NCI-H748 treated with DMSO at 0.1 percent for 48 hours (cell line): ENCODE measurements at regions not wholly inside any gene's neighbourhood (a gene's known extent, or its start where the extent isn't known, plus 50 kb on each side); places are given as distances from the start of the nearest gene placed in this dataset.
"Not testable (repeated sequence)": the region's sequence is repeated elsewhere in the genome, so short reads cannot be mapped to it uniquely, and the experiment has no call there.

ENCODE experiments used
- DNase-seq: peaks from one replicate; lab custom pipeline; 2025; lab: John Stamatoyannopoulos, UW

DNA sequence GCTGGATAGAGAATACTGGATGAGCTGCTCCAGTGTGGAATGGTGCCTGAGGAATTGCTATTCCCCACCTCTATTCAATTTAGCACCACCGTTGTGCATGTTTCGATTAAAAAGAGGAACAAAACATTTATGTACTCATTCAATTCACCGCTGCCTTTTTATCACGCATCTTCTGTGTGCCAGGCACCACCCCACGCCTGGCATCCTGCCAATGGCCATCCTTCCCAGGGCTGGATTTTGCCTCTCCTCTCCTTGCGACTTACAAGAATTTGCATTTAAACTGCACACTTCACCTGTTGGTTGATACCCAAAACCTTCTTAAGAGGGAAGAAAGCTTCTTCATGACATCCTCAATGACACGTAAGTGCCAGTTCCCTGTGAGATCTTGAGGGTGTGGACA, 110.2 kb upstream of the DPP6 start:
- DNase-seq, result no peak

- DNase-seq, result no peak
Observed at GRCh38 chr7:153943457-153943856, 108.7 kb upstream of the DPP6 start.

- DNase-seq, result no peak
Observed at GRCh38 chr7:153943861-153944260, 108.3 kb upstream of the DPP6 start.

DNA sequence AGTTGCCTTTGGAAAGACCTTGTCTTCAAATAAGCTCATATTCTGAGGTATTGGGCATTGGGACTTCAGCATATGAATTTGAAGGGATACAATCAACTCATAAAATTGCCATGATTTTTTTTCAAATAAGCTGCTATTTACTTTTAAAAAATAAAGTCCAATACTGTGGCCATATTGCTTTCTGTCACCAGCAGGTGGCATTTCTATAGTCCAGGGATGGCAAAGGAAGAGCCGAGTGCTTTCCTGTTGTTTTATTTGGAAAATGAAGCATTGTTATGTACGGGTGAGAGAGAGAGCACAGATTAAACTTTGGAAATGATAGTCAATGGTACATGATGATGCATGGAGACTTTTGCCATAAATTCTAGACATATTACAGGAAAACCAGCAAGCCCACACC, 104.1 kb upstream of the DPP6 start:
- DNase-seq, result no peak

DNA sequence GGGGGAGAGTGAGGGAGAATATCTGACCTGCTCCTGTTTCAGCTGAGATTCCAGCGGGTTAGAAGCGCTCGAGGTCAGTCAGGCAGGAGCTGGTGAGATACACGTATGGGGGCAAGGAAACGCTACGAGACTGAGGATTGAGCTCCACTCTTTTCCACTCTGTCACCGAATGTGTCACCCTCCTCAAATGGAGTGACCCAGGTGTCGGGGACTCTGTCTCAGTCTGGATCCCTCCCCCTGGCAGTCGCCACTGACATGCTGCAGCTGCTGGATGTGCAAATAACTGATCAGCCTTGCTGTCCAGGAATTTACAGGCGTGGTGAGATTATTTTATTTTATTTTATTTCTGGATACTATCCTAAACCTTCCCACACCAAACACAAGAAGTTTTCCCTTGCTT, 100.9 kb upstream of the DPP6 start:
- no peak for DNase-seq

DNA sequence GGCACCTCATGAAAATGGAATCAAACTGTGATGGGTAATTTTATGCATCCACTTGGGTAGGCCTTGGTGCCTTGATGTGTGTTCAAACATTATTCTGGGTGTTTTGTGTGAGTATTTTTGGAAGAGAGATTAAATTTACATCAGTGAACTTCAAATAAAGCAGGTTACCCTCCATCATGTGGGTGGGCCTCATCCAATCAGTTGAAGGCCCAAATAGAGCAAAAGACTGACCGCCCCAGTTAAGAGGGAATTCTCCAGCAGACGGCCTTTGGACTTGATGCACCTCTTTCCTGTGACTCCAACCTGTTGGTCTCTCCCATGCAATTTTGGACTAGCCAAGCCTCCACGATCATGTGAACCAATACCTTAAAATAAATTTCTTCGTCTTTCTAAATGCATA, 97.7 kb upstream of the DPP6 start:
- no peak for DNase-seq

DNA sequence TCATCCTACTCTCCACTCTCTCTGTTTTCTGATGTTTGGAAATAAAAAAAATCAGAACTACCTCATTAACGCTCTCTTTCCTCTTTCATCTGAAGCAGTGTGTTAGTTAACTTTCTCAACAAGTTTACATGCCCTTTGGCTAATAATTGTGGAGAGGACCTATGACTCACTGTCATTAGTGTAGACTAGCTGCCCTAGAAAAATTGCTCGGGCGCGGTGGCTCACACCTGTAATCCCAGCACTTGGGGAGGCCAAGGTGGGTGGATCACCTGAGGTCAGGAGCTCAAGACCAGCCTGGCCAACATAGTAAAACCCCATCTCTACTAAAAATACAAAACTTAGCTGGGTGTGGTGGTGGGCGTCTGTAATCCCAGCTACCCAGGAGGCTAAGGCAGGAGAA, 94.5 kb upstream of the DPP6 start:
- not testable (repeated sequence) for DNase-seq

DNA sequence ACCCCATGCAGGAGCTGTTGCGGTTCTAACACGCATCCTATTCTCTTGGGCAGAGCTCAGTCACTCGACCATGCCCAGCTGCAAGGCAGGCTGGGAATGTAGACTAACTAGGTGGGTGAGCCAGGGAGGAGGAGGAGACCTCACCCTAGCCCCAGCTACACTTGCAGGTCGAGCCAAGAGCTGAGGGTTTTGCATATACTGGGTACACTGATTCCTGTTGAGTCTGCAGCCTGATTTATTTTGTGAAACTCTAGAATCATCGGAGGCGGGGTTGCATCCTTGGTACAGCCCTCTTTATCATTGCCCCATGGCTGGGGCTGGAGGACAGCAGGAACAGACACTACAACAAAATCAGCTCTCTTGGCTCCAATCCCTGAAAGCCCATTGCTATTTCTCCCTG, 93.8 kb upstream of the DPP6 start:
- not testable (repeated sequence) for DNase-seq

GRCh38 chr7:153958789-153959188, 93.4 kb upstream of the DPP6 start:
- DNase-seq, result not testable (repeated sequence)

DNA sequence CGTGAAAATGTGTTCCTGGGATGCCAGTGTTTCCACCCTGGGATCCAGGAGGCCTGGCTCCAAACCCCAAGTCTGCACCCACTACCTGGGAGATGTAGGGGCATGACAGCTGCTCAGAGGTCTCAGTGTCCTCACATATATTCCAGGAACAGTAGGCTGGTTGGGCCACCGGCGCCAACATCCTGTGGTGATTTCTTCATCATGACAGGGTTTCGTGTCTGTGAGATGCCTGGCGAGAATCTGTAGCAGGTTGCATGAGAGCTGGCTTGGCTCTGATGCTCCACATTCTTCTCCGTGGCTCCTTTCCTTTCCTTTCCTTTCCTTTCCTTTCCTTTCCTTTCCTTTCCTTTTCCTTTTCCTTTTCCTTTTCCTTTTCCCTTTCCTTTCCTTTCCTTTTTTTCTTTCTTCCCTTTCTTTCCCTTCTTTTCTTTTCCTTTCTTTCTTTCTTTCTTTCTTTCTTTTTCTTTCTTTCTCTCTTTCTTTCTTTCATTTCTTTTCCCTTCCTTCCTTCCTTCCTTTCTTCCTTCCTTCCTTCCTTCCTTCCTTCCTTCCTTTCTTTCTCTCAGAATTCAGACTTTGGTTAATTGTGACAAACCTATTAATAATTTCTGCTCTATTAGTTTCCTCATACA, 87.6 kb upstream of the DPP6 start:
- not testable (repeated sequence) for DNase-seq

DNA sequence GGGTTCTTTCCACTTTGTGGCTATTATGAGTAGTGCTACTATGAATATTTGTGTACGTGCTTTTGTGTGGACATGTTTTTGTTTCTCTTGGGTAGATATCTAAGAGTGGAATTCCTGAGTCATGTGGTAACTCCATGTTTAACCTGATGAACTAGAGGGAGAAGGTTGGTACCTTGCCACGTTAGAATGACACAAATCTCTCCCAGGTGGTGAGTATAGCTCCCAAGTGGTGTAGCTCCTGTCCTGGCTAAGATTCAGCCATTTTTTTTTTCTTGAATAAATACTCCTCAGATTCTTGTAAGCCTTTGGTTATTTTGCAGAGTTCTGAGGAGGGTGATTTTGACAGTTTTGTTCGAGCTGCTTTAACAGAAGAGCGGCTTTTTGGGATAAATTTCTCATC, 83.2 kb upstream of the DPP6 start:
- not testable (repeated sequence) for DNase-seq

DNA sequence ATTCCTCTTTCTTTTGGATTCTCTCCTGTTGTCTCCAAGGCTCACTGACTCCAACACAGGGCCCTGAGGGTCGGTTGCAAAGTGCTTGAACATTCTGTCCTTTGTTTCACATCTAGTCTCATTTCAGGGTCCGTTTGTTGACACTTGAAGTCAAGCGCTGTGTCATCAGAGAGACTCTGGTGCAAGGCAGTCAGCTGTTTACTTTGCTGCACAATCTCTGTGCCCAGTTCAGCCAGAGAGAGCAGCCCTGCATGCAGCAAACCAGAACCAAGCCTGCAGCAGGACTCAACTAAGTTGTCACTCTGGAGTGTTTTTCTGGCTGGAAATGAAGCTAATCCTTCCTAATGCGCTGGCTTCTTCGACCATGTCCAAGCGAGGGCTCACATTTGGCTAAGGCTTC, 77.6 kb upstream of the DPP6 start:
- not testable (repeated sequence) for DNase-seq

- DNase-seq, result not testable (repeated sequence)
Observed at GRCh38 chr7:153976745-153977144, 75.5 kb upstream of the DPP6 start.

- DNase-seq, result not testable (repeated sequence)
Observed at GRCh38 chr7:153983186-153983585, 69.0 kb upstream of the DPP6 start.

GRCh38 chr7:153989066-153989627, 63.1 kb upstream of the DPP6 start:
- DNase-seq, result not testable (repeated sequence)

DNA sequence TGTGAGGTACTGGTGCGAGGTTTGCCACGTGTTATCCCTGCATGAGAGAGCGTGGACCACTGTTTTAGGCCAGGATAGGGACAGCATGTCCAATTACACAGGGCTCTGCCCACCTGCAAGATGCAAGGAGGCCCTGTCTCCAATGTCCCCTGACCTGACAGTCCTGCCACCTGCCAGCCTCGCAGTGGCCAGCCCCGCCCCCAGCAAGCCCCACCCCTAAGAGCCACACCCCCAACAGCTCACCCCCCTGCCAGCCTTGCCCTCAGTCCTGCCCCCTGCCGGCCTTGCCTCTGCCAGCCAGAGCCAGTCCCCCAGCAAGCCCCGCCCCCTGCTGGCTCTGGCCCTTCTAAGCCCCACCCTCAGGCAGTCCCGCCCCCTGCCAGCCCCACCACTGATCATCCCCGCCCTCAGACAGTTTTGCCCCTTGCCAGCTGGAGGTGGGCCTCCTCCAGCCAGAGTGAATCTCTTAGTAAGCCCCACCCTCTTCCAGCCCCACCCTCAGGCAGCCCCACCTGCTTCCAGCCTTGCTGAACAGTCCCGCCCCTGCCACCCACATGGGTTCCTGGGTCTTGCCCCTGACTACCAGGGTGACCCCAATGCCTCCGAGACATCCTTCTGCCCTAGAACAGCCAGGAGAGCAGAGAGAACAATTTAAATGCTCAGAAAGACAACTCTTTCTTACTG, 62.3 kb upstream of the DPP6 start:
- not testable (repeated sequence) for DNase-seq

GRCh38 chr7:153991471-153991870, 60.7 kb upstream of the DPP6 start:
- DNase-seq, result not testable (repeated sequence)

- not testable (repeated sequence) for DNase-seq
Observed at GRCh38 chr7:153993402-153993801, 58.8 kb upstream of the DPP6 start.

- DNase-seq, result not testable (repeated sequence)
Observed at GRCh38 chr7:153998896-153999295, 53.3 kb upstream of the DPP6 start.
